ENCODE measurements at regions not wholly inside any gene's neighbourhood (a gene's known extent, or its start where the extent isn't known, plus 50 kb on each side); places are given as distances from the start of the nearest gene placed in this dataset.

- Mint-ChIP-seq H3K9me3 (no peaks in the 10 kb centered on the region; the same call in 2 of the 3 replicates), H3K27ac (no peak overlapping the region), H3K4me1 (peaks cover 3% of the 10 kb centered on the region), H3K4me3 (no peak overlapping the region), H3K27me3 (ENCODE audit: insufficient read depth, low read depth, poor library complexity) (peaks cover 7% of the 10 kb centered on the region), H3K36me3 (ENCODE audit: low read depth) (no peaks in the 10 kb centered on the region)
- H3K27me3 ChIP-seq (ENCODE audit: insufficient read depth) = no peaks in the 10 kb centered on the region
- ATAC-seq (peak; percentile 96), DNase-seq (ENCODE audit: low spot score) (peak; percentile 43)
- peak overlapping the region; percentile 57 for H2AFZ ChIP-seq
- no peak overlapping the region for H3K4me2 ChIP-seq
- H3K27ac ChIP-seq (ENCODE audit: low read depth) = no peak overlapping the region
- H3K4me1 ChIP-seq (ENCODE audit: insufficient read depth) = no peaks in the 10 kb centered on the region
- TF ChIP-seq CREB1 (CRISPR knock-in tag; IDR thresholded peaks at IDR 0.05; ENCODE audit: low read depth) (no peak), CTCF (conservative IDR thresholded peaks at IDR 0.05; ENCODE audit: low read depth in 2 of 2) (peak in 1 of 2 experiments; percentile 19; a peak in 1 of 4 replicates), NANOG (IDR thresholded peaks at IDR 0.05; ENCODE audit: borderline replicate concordance) (no peak), STAT1 (IDR thresholded peaks at IDR 0.05; ENCODE audit: unreplicated experiment) (no peak), ZNF331 (CRISPR knock-in tag; IDR thresholded peaks at IDR 0.05; ENCODE audit: low read depth) (no peak)
- no peaks in the 10 kb centered on the region for H3K79me2 ChIP-seq (replicated peaks; ENCODE audit: insufficient read depth)
- no peaks in the 10 kb centered on the region for H4K20me1 ChIP-seq (replicated peaks; ENCODE audit: insufficient read depth)
- no peaks in the 10 kb centered on the region for H3K9me2 ChIP-seq (ENCODE audit: insufficient read depth)
- no peaks in the 10 kb centered on the region for H3F3A ChIP-seq (replicated peaks; ENCODE audit: low read depth)
- no peak overlapping the region for H3K4me3 ChIP-seq
- H3K36me3 ChIP-seq (ENCODE audit: insufficient read depth) = no peaks in the 10 kb centered on the region
Observed at GRCh38 chr13:22648320-22648801, 532.4 kb upstream of the SGCG start.

- H3K4me3 ChIP-seq = no peak overlapping the region
- ATAC-seq (no peak), DNase-seq (ENCODE audit: low spot score) (no peak)
- no peaks in the 10 kb centered on the region for H4K20me1 ChIP-seq (replicated peaks; ENCODE audit: insufficient read depth)
- no peaks in the 10 kb centered on the region for H3K9me3 Mint-ChIP-seq
- H3K9me2 ChIP-seq (ENCODE audit: insufficient read depth) = no peaks in the 10 kb centered on the region
- H3K4me2 ChIP-seq = no peak overlapping the region
- no peaks in the 10 kb centered on the region for H3K36me3 Mint-ChIP-seq (ENCODE audit: low read depth)
- H3K36me3 ChIP-seq (ENCODE audit: insufficient read depth) = no peaks in the 10 kb centered on the region
- H3K4me1 Mint-ChIP-seq = peaks cover 3% of the 10 kb centered on the region
- no peak overlapping the region for H3K27ac Mint-ChIP-seq
- H3K79me2 ChIP-seq (replicated peaks; ENCODE audit: insufficient read depth) = no peaks in the 10 kb centered on the region
- H3K27me3 Mint-ChIP-seq (ENCODE audit: insufficient read depth, low read depth, poor library complexity) = peaks cover 7% of the 10 kb centered on the region
- no peaks in the 10 kb centered on the region for H3K4me1 ChIP-seq (ENCODE audit: insufficient read depth)
- H3K27me3 ChIP-seq (ENCODE audit: insufficient read depth) = no peaks in the 10 kb centered on the region
- no peak overlapping the region for H3K27ac ChIP-seq (ENCODE audit: low read depth)
- no peak overlapping the region for H3K4me3 Mint-ChIP-seq
- no peak overlapping the region for H2AFZ ChIP-seq
- no peaks in the 10 kb centered on the region for H3F3A ChIP-seq (replicated peaks; ENCODE audit: low read depth)
- TF ChIP-seq ZNF114 (CRISPR knock-in tag; IDR thresholded peaks at IDR 0.05) = no peak
- no peak for TF ChIP-seq REST (IDR thresholded peaks at IDR 0.05; ENCODE audit: unreplicated experiment)
- no peak for TF ChIP-seq EZH2 (IDR thresholded peaks at IDR 0.05; ENCODE audit: low read depth, unreplicated experiment)
- no peak for TF ChIP-seq CTCF (conservative IDR thresholded peaks at IDR 0.05; ENCODE audit: low read depth in 2 of 2)
- TF ChIP-seq ZNF331 (CRISPR knock-in tag; IDR thresholded peaks at IDR 0.05; ENCODE audit: low read depth) = no peak
Observed at GRCh38 chr13:22652796-22653195, 528.0 kb upstream of the SGCG start.

All from GM23338 (cell line).